ENCODE measurements at regions not wholly inside any gene's neighbourhood (a gene's known extent, or its start where the extent isn't known, plus 50 kb on each side); places are given as distances from the start of the nearest gene placed in this dataset.

DNA sequence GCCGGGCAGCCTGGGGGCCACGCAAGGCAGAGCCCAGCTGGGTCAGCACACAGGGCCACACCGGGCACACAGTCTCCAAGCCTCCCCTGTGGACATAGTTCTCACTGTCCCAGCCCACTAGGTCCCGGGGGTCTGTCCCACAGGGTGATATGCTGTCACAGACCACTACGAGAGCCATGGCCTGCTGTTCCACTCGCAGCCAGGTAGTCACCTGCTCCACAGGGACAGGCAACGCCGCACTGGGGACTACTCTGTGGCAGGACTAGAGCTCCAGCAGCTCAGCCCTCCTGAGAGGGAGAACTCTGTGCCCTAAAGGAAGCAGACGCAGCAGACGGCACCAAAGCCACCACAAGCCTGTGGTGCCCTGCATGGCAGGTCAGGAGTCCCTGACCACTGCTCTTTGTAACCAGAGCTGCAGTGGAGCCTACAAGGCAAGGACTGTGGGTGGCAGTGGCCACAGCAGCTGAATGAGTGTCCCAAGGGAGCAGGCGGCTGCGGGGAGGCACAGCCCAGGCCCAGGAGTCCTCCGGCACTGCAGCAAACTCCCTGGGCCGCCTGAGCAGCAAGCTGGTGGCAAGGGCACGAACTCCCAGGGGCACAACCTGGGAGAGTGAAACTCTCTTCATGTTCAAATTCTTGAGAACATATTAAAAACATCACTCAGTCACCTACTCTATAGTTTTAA lies 171.2 kb upstream of the GRK3 start:
- TF ChIP-seq CTCF (IDR thresholded peaks at IDR 0.05; ENCODE audit: poor library complexity, severe bottlenecking) (no peak), EZH2 (IDR thresholded peaks at IDR 0.05; ENCODE audit: borderline replicate concordance, insufficient read depth, low read length, poor library complexity, severe bottlenecking) (no peak), REST (IDR thresholded peaks at IDR 0.05; ENCODE audit: borderline replicate concordance) (no peak), POLR2AphosphoS5 (IDR thresholded peaks at IDR 0.05) (no peak), EP300 (conservative IDR thresholded peaks at IDR 0.05; ENCODE audit: poor library complexity, severe bottlenecking) (no peak), TAF1 (IDR thresholded peaks at IDR 0.05; ENCODE audit: low read depth) (no peak), RAD21 (conservative IDR thresholded peaks at IDR 0.05) (no peak), SMC3 (conservative IDR thresholded peaks at IDR 0.05; ENCODE audit: poor library complexity) (no peak), MXI1 (conservative IDR thresholded peaks at IDR 0.05; ENCODE audit: poor library complexity, severe bottlenecking) (no peak)
